ENCODE measurements at regions not wholly inside any gene's neighbourhood (a gene's known extent, or its start where the extent isn't known, plus 50 kb on each side); places are given as distances from the start of the nearest gene placed in this dataset.
"Not testable (repeated sequence)": the region's sequence is repeated elsewhere in the genome, so short reads cannot be mapped to it uniquely, and the experiment has no call there.

DNA sequence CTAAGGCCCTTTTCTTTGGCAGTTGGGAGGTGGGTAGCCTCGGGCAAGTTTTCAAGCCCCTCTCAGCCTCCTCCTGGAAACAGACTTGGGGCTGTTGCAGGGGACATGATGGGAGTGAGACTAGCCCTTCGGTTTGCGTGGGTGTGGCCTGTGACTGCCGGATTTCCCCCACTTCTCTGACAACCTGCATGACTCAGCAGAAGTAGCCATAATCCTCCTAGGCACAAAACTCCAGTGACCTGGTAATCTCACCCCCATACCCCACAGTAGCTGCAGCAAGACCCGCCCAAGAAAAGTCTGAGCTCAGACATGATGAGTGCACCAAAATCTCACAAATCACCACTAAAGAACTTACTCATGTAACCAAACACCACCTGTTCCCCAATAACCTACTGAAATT is 433.7 kb upstream of the AMOT start:
- no peak for TF ChIP-seq Cebpa-rat (IDR thresholded peaks at IDR 0.05)
- no peaks in the 10 kb centered on the region for H4K20me1 ChIP-seq
- no peak overlapping the region for H3K4me3 ChIP-seq
- H3K4me2 ChIP-seq: no peak overlapping the region
- no peak overlapping the region for H3K27ac ChIP-seq
- no peak overlapping the region for H3K9ac ChIP-seq
- no peaks in the 10 kb centered on the region for H3K9me3 ChIP-seq (replicated peaks in 1 of 11)
- H3K36me3 ChIP-seq: no peaks in the 10 kb centered on the region
- peaks cover 63 to 100% (median 92%) of the 10 kb centered on the region in 11 experiments for H3K27me3 ChIP-seq
- no peaks in the 10 kb centered on the region for H3K4me1 ChIP-seq

DNA sequence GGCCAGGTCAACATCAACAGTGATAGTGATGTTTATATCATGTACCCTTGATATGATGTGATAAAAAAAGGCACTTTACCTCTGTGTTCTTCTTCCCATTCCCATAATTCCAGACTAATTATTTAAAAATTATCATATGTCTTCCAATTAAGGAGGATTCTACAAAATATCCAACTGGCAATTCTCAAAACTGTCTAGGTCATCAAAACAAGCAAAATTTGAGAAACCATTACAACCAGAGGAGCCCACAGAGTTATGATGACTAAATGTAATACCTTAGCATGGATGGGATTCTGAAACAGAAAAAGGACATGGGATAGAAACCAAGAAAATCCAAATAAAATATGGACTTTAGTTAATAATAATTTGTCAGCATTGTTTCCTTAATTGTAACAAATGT is 428.6 kb upstream of the AMOT start:
- Histone ChIP-seq H3K36me3 (no peaks in the 10 kb centered on the region), H3K4me1 (no peaks in the 10 kb centered on the region), H3K27me3 (peaks cover 59 to 96% (median 88%) of the 10 kb centered on the region in 11 experiments), H3K4me2 (no peak overlapping the region), H3K9me3 (replicated peaks in 1 of 11) (no peaks in the 10 kb centered on the region), H3K27ac (no peak overlapping the region), H3K9ac (no peak overlapping the region), H3K4me3 (no peak overlapping the region), H4K20me1 (no peaks in the 10 kb centered on the region)
- TF ChIP-seq Cebpa-rat (IDR thresholded peaks at IDR 0.05): no peak

DNA sequence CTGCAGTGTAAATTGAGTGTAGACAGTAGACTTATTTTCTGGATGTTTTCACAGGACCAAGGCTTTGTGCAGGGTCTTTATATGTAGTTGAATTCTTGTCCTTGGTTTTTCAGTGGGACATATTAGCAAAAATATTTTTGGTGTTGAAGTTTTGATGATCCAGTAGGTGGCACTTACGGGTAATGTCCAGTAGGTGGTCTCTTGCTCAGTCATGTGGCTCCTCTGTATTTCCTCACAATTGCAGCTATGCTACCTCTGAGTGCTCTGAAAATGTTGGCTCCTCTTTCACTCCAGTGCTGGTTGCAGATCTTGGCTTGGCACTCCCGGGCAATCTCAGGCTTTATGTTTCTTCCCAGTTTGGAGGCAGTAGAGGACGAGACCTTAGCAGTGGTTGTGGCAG is 419.8 kb upstream of the AMOT start:
- Histone ChIP-seq H3K4me3 (no peak overlapping the region), H3K4me1 (no peaks in the 10 kb centered on the region), H3K4me2 (no peak overlapping the region), H4K20me1 (no peaks in the 10 kb centered on the region), H3K9me3 (replicated peaks in 1 of 11) (no peaks in the 10 kb centered on the region), H3K27me3 (peaks cover 68 to 97% (median 96%) of the 10 kb centered on the region in 11 experiments), H3K27ac (no peak overlapping the region), H3K36me3 (no peaks in the 10 kb centered on the region), H3K9ac (no peak overlapping the region)
- no peak for TF ChIP-seq Cebpa-rat (IDR thresholded peaks at IDR 0.05)

DNA sequence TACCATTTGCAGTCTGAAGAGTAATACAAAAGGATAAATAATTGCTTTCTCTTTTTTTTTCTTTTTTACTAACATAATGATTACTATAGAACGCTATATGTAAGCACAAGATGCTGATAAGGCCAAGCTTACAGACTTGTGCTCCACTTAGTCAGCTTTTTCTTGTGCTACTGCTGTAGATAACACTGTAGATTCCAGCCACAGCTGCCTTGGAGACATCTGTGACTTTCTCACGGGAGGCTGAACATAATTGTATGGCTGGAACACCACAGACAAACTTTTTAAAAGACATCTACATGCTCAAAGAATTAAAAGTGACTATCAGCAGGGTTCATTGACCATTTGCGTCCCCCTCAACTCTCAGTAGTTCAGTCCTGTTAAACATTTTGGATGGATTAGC is 381.7 kb upstream of the AMOT start:
- Histone ChIP-seq H3K9me3 (replicated peaks in 1 of 11) (peaks cover 6 to 11% (median 9%) of the 10 kb centered on the region in 11 experiments; a peak in 17 of 22 replicates), H3K9ac (no peak overlapping the region), H3K4me3 (no peak overlapping the region), H3K27ac (no peak overlapping the region), H4K20me1 (no peaks in the 10 kb centered on the region), H3K27me3 (peaks cover 57 to 99% (median 96%) of the 10 kb centered on the region in 11 experiments), H3K4me1 (no peaks in the 10 kb centered on the region), H3K4me2 (no peak overlapping the region), H3K36me3 (no peaks in the 10 kb centered on the region)
- TF ChIP-seq Cebpa-rat (IDR thresholded peaks at IDR 0.05): no peak

DNA sequence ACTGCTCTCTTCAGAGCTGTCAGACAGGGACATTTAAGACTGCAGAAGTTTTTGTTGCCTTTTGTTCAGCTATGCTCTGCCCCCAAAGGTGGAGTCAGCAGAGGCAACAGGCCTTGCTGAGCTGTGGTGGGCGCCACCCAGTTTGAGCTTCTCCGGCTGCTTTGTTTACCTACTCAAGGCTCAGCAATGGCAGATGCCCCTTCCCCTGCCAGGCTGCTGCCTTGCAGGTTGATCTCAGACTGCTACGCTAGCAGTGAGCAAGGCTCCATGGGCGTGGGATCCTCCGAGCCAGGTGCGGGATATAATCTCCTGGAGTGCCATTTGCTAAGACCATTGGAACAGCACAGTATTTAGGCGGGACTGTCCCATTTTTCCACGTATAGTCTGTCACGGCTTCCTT is 371.4 kb upstream of the AMOT start:
- Histone ChIP-seq H3K9ac (no peak overlapping the region), H3K4me2 (no peak overlapping the region), H3K9me3 (replicated peaks in 1 of 11) (peaks cover 0 to 13% (median 3%) of the 10 kb centered on the region in 11 experiments; a peak in 7 of 22 replicates), H3K27me3 (peaks cover 24 to 92% (median 83%) of the 10 kb centered on the region in 11 experiments), H3K4me1 (no peaks in the 10 kb centered on the region), H4K20me1 (no peaks in the 10 kb centered on the region), H3K27ac (no peak overlapping the region), H3K4me3 (no peak overlapping the region), H3K36me3 (no peaks in the 10 kb centered on the region)
- no peak for TF ChIP-seq Cebpa-rat (IDR thresholded peaks at IDR 0.05)

DNA sequence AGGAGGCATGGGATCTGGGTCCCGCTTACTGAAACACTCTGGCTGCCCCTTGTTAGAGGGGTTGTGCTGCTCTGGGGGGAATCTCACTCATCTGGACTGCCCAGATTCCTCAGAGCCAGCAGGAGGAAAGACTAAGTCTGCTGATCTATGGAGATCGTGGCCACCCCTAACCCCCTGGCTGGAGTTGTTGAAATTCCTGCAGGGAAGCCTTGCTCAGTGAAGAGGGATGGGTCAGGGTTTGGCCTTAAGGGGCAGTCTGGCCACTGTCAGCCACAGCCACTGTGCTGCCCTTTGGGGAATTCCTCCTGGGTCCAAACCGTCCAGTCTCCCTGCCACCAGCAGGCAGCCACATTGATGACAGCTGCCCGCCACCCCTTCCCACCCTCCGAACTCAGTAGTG is 362.0 kb upstream of the AMOT start:
- H3K9ac ChIP-seq: no peak overlapping the region
- no peak overlapping the region for H3K27ac ChIP-seq
- no peak overlapping the region for H3K4me3 ChIP-seq
- no peaks in the 10 kb centered on the region for H3K36me3 ChIP-seq
- no peak for TF ChIP-seq Cebpa-rat (IDR thresholded peaks at IDR 0.05)
- peaks cover 40 to 90% (median 83%) of the 10 kb centered on the region in 11 experiments; a peak in 21 of 22 replicates for H3K27me3 ChIP-seq
- no peaks in the 10 kb centered on the region for H4K20me1 ChIP-seq
- H3K4me2 ChIP-seq: no peak overlapping the region
- no peaks in the 10 kb centered on the region for H3K4me1 ChIP-seq
- H3K9me3 ChIP-seq (replicated peaks in 1 of 11): peaks cover 0 to 25% (median 11%) of the 10 kb centered on the region in 11 experiments; a peak in 14 of 22 replicates

DNA sequence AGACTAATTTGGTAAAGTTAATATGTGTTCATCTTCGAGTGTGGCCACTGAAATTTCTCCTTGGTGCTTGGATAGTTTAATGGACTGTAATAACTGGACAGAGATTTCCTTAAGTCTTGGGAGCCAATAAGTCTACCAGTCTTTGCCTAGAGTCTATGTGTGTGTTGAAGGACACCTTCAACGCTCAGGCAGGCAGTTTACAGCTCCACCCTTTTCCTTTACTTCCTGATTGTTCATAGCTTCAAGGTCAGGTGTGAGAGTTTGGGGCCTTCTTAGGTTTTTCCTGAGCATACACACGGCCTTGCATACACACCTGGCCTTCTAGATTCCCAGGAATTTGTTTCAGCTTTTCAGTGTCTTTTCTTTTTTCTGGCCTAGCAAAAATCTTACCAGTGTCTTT is 355.3 kb upstream of the AMOT start:
- H3K27ac ChIP-seq: no peak overlapping the region
- H3K4me1 ChIP-seq: no peaks in the 10 kb centered on the region
- H4K20me1 ChIP-seq: no peaks in the 10 kb centered on the region; a peak in 1 of 22 replicates
- H3K9ac ChIP-seq: no peak overlapping the region
- H3K36me3 ChIP-seq: no peaks in the 10 kb centered on the region
- H3K4me2 ChIP-seq: no peak overlapping the region
- H3K27me3 ChIP-seq: peaks cover 58 to 100% (median 98%) of the 10 kb centered on the region in 11 experiments
- no peak overlapping the region for H3K4me3 ChIP-seq
- peaks cover 6 to 23% (median 18%) of the 10 kb centered on the region in 11 experiments; a peak in 18 of 22 replicates for H3K9me3 ChIP-seq (replicated peaks in 1 of 11)
- TF ChIP-seq Cebpa-rat (IDR thresholded peaks at IDR 0.05): no peak

DNA sequence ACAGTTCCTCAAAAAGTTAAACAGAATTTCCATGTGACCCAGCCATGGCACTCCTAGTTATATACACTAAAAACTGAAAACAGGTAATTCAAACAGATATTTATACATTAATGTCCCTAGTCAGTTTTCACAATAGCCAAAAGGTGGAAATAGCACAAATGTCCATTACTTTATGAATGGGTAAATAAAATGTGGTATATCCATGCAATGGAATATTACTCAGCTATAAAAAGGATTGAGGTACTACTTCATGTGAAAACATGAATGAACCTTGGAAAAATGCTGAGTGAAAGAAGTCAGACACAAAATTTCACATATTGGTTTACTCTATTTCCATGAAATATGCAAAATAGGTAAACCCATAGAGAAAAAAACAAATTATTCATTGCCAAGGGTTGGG is 351.8 kb upstream of the AMOT start:
- peaks cover 8 to 26% (median 13%) of the 10 kb centered on the region in 11 experiments; a peak in 18 of 22 replicates for H3K9me3 ChIP-seq (replicated peaks in 1 of 11)
- H3K4me2 ChIP-seq: no peak overlapping the region
- H3K27ac ChIP-seq: no peak overlapping the region
- H3K27me3 ChIP-seq: peaks cover 77 to 100% (median 97%) of the 10 kb centered on the region in 11 experiments
- no peaks in the 10 kb centered on the region; a peak in 1 of 22 replicates for H4K20me1 ChIP-seq
- no peak overlapping the region for H3K9ac ChIP-seq
- no peaks in the 10 kb centered on the region for H3K4me1 ChIP-seq
- no peak overlapping the region for H3K4me3 ChIP-seq
- no peaks in the 10 kb centered on the region for H3K36me3 ChIP-seq
- no peak for TF ChIP-seq Cebpa-rat (IDR thresholded peaks at IDR 0.05)

DNA sequence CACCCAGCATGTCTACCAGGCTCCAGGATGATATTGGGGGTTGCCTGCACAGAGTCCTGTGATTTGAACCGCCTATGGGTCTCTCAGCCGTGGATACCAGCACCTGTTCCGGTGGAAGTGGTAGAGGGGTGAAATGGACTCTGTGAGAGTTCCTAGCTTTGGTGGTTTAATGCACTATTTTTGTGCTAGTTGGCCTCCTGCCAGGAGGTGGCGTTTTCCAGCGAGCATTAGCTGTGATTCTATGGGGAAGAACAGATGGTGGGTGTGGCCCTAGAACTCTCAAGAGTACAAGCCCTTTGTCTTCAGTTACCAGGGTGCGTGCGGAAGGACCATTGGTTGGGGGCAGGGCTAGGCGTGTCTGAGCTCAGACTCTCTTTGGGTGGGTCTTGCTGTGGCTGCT is 316.9 kb upstream of the AMOT start:
- no peaks in the 10 kb centered on the region for H3K36me3 ChIP-seq
- H4K20me1 ChIP-seq: no peaks in the 10 kb centered on the region
- H3K27ac ChIP-seq: no peak overlapping the region
- peaks cover 45 to 97% (median 90%) of the 10 kb centered on the region in 11 experiments for H3K27me3 ChIP-seq
- TF ChIP-seq Cebpa-rat (IDR thresholded peaks at IDR 0.05): no peak
- no peak overlapping the region for H3K4me3 ChIP-seq
- peaks cover 19 to 28% (median 20%) of the 10 kb centered on the region in 11 experiments; a peak in 21 of 22 replicates for H3K9me3 ChIP-seq (replicated peaks in 1 of 11)
- H3K4me2 ChIP-seq: no peak overlapping the region
- H3K9ac ChIP-seq: no peak overlapping the region
- H3K4me1 ChIP-seq: no peaks in the 10 kb centered on the region

DNA sequence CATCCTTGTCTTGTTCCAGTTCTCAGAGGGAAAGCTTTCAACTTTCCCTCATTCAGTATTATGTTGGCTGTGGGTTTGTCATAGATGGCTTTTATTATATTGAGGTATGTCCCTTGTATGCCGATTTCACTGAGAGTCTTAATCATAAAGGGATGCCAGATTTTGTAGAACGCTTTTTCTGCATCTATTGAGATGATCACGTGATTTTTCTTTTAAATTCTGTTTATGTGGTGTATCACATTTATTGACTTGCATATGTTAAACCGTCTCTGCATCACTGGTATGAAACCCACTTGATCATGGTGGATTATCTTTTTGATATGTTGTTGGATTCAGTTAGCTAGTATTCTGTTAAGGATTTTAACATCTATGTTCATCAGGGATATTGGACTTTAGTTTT is 313.7 kb upstream of the AMOT start:
- H3K36me3 ChIP-seq, H3K9ac ChIP-seq, H4K20me1 ChIP-seq, H3K4me3 ChIP-seq, H3K4me1 ChIP-seq, H3K4me2 ChIP-seq, H3K27ac ChIP-seq: not testable (repeated sequence)
- Histone ChIP-seq H3K27me3 (peaks cover 48 to 88% (median 82%) of the 10 kb centered on the region in 11 experiments), H3K9me3 (replicated peaks in 1 of 11) (peaks cover 16 to 24% (median 20%) of the 10 kb centered on the region in 11 experiments; a peak in 21 of 22 replicates)

Measured in BLaER1 treated with 17β-estradiol and CSF1 and Interleukin-3, amounts not matched to agents 10 nM and 100 nM (cell line).